Ovary (tissue), 7 donors: ENCODE measurements at regions not wholly inside any gene's neighbourhood (a gene's known extent, or its start where the extent isn't known, plus 50 kb on each side); places are given as distances from the start of the nearest gene placed in this dataset.

ENCODE experiments used
- DNase-seq, 5 donors: peaks; one replicate each; pipeline ENCODE4 v3.0.0-alpha.2; 2019 to 2020
- H3K27ac ChIP-seq, 2 donors: fragments of 200-600 bp; one replicate each; pipeline versions ENCODE4 v1.5.1 to v1.8.0; 2019 to 2022
- H3K27me3 ChIP-seq: fragments of 200-600 bp; one replicate; pipeline ENCODE4 v1.8.0; 2022
- H3K36me3 ChIP-seq: fragments of 200-600 bp; sonication (generic); one replicate; pipeline ENCODE4 v1.5.1; 2019
- H3K4me1 ChIP-seq: one replicate; pipeline ENCODE4 v1.8.1; 2013; ENCODE audit warnings: mild to moderate bottlenecking, moderate library complexity; ENCODE audit not compliant: insufficient read depth
- H3K4me3 ChIP-seq: fragments of 200-600 bp; sonication (generic); one replicate; pipeline ENCODE4 v1.5.1; 2017
- H3K9me3 ChIP-seq, 2 donors: fragments of 200-600 bp in 1 of 2; sonication (generic) in 1 of 2; one replicate each; pipeline versions ENCODE4 v1.5.1 to v1.8.1; 2013 to 2019; ENCODE audit warnings: mild to moderate bottlenecking in 1 of 2, moderate library complexity in 1 of 2
- EP300 ChIP-seq: sonication (generic); formaldehyde crosslinking; IDR thresholded peaks from one replicate; pipeline ENCODE4 v1.6.1; 2017; ENCODE audit warnings: antibody characterized with exemption
- POLR2A ChIP-seq: fragments of 450-650 bp; IDR thresholded peaks from one replicate; pipeline ENCODE4 v1.6.1; 2017; ENCODE audit warnings: antibody characterized with exemption, mild to moderate bottlenecking, moderate library complexity
- WGBS, 3 donors: extraction: QIAGEN DNeasy Blood & Tissue Kit in 1 of 3; methylation state at CpG; one replicate each; pipeline versions ENCODE4 v1.1.5 to v1.1.7; 2013 to 2017; 5-methylcytosine and 5-hydroxymethylcytosine counted together
- intact Hi-C, 4 donors: fragments of 100-400 bp; cut with DNase I; formaldehyde crosslinking; loops; one replicate each; pipeline versions ENCODE4 v1.11.0 to v1.15.1; 2022 to 2023
- TF ChIP-seq, protein P1 (sequence below), 3 donors: fragments of 450-650 bp in 2 of 3; fragments of 200-600 bp in 1 of 3; IDR thresholded peaks; one replicate each; pipeline versions ENCODE4 v1.5.1 to v1.8.0; 2016 to 2022; ENCODE audit warnings: antibody characterized with exemption in 3 of 3, mild to moderate bottlenecking in 1 of 3
- donor health status: DM: no; HTN: no; CAD: no; lungs with moderate emphysema.
- donor health status: DM: no; HTN: no; CAD: no.
- donor health status: Bipolar disorder and iron deficiency.
- donor health status: DM: no; HTN: no; CAD: no.
- donor health status: DM: yes; HTN: yes; CAD: no.

DNA sequence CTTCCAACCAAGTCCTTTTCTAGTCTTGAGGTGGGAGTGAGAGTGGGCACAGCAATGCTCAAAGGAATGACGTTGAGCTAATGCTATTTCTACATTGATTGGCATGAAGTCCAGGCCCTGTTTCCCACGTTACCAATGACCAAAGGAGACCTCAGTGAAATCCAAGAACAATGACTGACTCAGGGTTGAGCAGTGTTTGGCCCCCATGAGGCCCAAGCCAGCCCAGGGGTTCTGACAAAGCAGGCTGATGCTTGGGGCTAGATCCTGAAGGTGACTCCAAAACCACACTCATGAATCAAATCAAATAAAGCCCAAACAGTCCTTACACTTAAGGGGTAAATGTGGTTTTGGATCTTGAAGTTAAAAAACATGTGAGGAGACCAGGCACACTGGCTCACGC lies 278.5 kb upstream of the GJB5 start:
- no peak for DNase-seq
- H3K4me3 ChIP-seq = no peak overlapping the region
- H3K4me1 ChIP-seq = no peaks in the 10 kb centered on the region
- intact Hi-C loops = no loop called here
- H3K9me3 ChIP-seq = no peaks in the 10 kb centered on the region
- 60 to 66% (median 64%) methylated on average over 3 of the region's 3 CpGs for WGBS, 3 donors
- no peaks in the 10 kb centered on the region for H3K27me3 ChIP-seq
- no peak overlapping the region for H3K27ac ChIP-seq
- no peaks in the 10 kb centered on the region for H3K36me3 ChIP-seq
- TF ChIP-seq POLR2A (no peak), EP300 (no peak)
- TF ChIP-seq, protein P1, sequence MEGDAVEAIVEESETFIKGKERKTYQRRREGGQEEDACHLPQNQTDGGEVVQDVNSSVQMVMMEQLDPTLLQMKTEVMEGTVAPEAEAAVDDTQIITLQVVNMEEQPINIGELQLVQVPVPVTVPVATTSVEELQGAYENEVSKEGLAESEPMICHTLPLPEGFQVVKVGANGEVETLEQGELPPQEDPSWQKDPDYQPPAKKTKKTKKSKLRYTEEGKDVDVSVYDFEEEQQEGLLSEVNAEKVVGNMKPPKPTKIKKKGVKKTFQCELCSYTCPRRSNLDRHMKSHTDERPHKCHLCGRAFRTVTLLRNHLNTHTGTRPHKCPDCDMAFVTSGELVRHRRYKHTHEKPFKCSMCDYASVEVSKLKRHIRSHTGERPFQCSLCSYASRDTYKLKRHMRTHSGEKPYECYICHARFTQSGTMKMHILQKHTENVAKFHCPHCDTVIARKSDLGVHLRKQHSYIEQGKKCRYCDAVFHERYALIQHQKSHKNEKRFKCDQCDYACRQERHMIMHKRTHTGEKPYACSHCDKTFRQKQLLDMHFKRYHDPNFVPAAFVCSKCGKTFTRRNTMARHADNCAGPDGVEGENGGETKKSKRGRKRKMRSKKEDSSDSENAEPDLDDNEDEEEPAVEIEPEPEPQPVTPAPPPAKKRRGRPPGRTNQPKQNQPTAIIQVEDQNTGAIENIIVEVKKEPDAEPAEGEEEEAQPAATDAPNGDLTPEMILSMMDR (IDR thresholded peaks at IDR 0.05) = no peak

- no peaks in the 10 kb centered on the region for H3K4me1 ChIP-seq
- intact Hi-C loops = no loop called here
These were observed 277.2 kb upstream of the GJB5 start for GRCh38 chr1:34477632-34478141.

DNA sequence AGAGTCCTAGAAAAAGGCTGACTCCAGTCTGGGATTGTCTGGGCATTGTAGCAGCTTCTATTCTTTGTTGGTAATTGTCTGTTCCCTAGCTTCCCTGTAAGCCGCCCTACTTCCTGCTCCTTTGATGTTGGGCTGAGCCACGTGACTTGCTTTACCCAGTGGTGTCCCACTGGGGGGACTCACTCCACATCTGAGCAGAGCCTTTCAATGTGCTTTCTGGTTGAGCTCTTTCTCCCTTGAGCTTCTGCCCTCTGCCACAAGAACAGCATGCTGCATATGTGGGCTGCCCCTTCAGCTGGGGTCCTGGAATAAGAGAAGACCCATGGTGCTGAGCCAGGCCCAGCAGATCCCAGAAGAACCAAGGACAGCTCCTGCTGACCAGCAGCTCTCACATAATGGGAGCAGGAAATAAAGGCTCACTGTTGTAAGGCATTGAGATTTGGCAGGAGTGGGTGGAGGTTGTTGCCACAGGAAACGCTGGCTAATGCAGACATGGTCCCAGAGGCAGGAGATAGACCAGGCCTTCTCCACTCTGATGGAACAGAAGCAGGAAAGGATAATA lies 276.3 kb upstream of the GJB5 start:
- Histone ChIP-seq H3K27me3 (no peaks in the 10 kb centered on the region), H3K9me3 (no peaks in the 10 kb centered on the region), H3K27ac (no peak overlapping the region), H3K4me1 (no peaks in the 10 kb centered on the region), H3K36me3 (no peaks in the 10 kb centered on the region), H3K4me3 (no peak overlapping the region)
- intact Hi-C loops = no loop called here
- TF ChIP-seq EP300 = no peak
- TF ChIP-seq, protein P1 (IDR thresholded peaks at IDR 0.05) = no peak
- TF ChIP-seq POLR2A = no peak
- WGBS, 3 donors = 30 to 35% (median 34%) methylated on average over 3 of the region's 3 CpGs
- no peak for DNase-seq

More at GRCh38 chr1:34477632-34478141, 277.2 kb upstream of the GJB5 start:
- WGBS, 3 donors = 48 to 80% (median 57%) methylated on average over 2 of the region's 2 CpGs
- no peak overlapping the region for H3K4me3 ChIP-seq
- no peaks in the 10 kb centered on the region for H3K36me3 ChIP-seq
- no peak for DNase-seq
- H3K9me3 ChIP-seq = no peaks in the 10 kb centered on the region
- TF ChIP-seq POLR2A (no peak), EP300 (no peak)
- TF ChIP-seq, protein P1 (IDR thresholded peaks at IDR 0.05) = no peak
- H3K27ac ChIP-seq = no peak overlapping the region
- no peaks in the 10 kb centered on the region for H3K27me3 ChIP-seq

- 8 to 22% (median 14%) methylated on average over 5 of the region's 5 CpGs for WGBS, 3 donors
- Histone ChIP-seq H3K4me3 (no peak overlapping the region), H3K4me1 (no peaks in the 10 kb centered on the region), H3K36me3 (no peaks in the 10 kb centered on the region), H3K27me3 (no peaks in the 10 kb centered on the region), H3K9me3 (no peaks in the 10 kb centered on the region), H3K27ac (no peak overlapping the region)
- DNase-seq = no peak
- TF ChIP-seq EP300 = no peak
- intact Hi-C loops = no loop called here
These were observed 275.1 kb upstream of the GJB5 start for GRCh38 chr1:34479731-34480130.

DNA sequence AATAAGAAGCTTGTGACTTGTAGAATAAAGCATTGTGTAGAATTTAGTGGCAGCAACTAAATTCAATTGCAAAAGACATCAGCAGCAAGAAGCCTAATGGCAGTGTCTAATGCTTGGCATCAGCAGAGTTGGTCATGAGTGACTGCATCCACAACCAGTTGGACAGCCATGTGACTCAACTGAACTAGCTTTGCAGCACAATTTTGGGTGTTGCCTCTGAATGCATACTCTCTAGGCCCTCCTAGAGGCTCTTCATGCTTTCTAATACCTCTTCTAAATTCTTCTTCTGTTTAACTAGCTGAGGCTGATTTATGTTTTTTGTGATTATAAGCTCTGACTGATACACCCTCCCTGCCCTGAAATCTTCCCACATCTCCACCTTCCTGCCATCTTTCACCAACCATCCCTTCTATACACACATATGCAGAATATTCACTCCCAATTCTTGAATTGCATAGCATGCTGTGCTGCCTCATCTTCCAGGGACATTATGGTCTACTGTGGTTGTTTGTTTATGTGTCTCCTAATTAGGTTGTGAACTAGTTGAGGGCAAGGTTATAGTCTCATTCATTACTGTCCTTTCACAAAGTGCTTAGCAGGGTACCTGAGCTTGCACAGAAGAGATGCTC lies 266.7 kb upstream of the GJB5 start:
- H3K9me3 ChIP-seq = no peaks in the 10 kb centered on the region
- no peaks in the 10 kb centered on the region for H3K36me3 ChIP-seq
- TF ChIP-seq, protein P1 (IDR thresholded peaks at IDR 0.05) = no peak
- no peak for TF ChIP-seq EP300
- TF ChIP-seq POLR2A = no peak
- H3K4me3 ChIP-seq = no peak overlapping the region
- H3K4me1 ChIP-seq = no peaks in the 10 kb centered on the region
- no peak overlapping the region for H3K27ac ChIP-seq
- H3K27me3 ChIP-seq = no peaks in the 10 kb centered on the region
- intact Hi-C loops = no loop called here
- no peak for DNase-seq
